A673 (cell line): ENCODE measurements at regions not wholly inside any gene's neighbourhood (a gene's known extent, or its start where the extent isn't known, plus 50 kb on each side); places are given as distances from the start of the nearest gene placed in this dataset.

Experiments
- CTCF ChIP-seq: fragments of 300-800, 200-600 bp; sonication (generic); conservative IDR thresholded peaks from 2 replicates; pipeline ENCODE4 v1.5.1; 2017; ENCODE audit warnings: low read depth, mild to moderate bottlenecking, antibody characterized with exemption, low read length, moderate library complexity, mixed read lengths
- EZH2 ChIP-seq: fragments of 200-600 bp; sonication (generic); IDR thresholded peaks from 2 replicates; pipeline ENCODE4 v1.6.1; 2017; ENCODE audit warnings: borderline replicate concordance, low read depth, mild to moderate bottlenecking, mixed read lengths, antibody characterized with exemption, low read length; ENCODE audit not compliant: poor library complexity, severe bottlenecking

GRCh38 chr12:24252602-24253001, 303.1 kb upstream of the SOX5 start:
- TF ChIP-seq EZH2 (no peak), CTCF (no peak)
